ENCODE measurements at regions not wholly inside any gene's neighbourhood (a gene's known extent, or its start where the extent isn't known, plus 50 kb on each side); places are given as distances from the start of the nearest gene placed in this dataset.
A peak's percentile ranks its signal among the peaks of the same experiment; 100 is the strongest.

DNA sequence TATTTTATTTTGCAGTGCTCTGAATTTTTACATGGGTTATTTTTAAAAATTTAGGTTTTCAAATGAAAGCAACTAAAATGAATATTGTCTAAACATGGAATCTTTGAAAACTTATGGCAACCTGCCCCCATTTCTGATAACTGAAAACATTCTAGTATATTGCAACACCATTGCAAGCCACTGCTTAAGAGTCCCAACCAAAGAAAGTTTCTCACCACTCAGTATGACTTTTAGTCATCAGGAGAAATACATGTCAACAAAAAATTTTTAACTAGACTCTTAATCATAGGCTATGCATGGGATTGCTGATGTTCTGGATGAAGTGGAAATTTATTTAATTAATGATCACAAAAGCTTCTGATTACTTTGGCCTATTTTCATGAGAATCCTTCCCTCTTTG, 112.1 kb downstream of the TNFSF18 start (continued):
- TF ChIP-seq, protein P1, sequence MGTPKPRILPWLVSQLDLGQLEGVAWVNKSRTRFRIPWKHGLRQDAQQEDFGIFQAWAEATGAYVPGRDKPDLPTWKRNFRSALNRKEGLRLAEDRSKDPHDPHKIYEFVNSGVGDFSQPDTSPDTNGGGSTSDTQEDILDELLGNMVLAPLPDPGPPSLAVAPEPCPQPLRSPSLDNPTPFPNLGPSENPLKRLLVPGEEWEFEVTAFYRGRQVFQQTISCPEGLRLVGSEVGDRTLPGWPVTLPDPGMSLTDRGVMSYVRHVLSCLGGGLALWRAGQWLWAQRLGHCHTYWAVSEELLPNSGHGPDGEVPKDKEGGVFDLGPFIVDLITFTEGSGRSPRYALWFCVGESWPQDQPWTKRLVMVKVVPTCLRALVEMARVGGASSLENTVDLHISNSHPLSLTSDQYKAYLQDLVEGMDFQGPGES (IDR thresholded peaks at IDR 0.05; ENCODE audit: low read depth, low read length) = no peak
- TF ChIP-seq FOXJ3 (CRISPR knock-in tag; IDR thresholded peaks at IDR 0.05) = no peak
- no peak for TF ChIP-seq GATA2 (CRISPR knock-in tag; IDR thresholded peaks at IDR 0.05)
- no peak for TF ChIP-seq GABPA (IDR thresholded peaks at IDR 0.05; ENCODE audit: low read depth)
- no peak for TF ChIP-seq JUND (IDR thresholded peaks at IDR 0.05)
- TF ChIP-seq MXI1 (IDR thresholded peaks at IDR 0.05; ENCODE audit: low read depth, low read length) = no peak

DNA sequence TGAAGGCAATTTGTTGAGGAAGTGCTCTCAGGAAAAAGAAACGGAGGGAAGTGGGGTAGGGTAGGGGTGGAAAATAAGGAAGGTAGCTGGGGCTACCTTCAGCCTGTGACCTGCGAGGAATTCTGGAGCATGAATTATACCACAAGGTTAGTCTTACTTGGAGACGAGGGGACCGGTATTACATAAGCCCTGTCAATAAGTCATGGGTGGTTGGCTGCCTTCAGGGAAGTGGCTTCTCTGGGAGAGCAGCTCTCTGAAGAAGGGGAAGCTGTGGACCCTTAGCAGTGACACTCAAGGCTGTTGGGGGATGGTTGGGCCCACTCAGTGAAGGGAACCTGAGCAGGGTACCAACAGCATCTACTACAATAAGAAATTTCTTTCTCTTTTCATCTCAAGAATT, 111.3 kb downstream of the TNFSF18 start:
- Histone ChIP-seq H4K20me1 (ENCODE audit: insufficient read depth) (no peaks in the 10 kb centered on the region), H3F3A (replicated peaks; ENCODE audit: insufficient read depth) (peaks cover 12% of the 10 kb centered on the region), H3K79me2 (ENCODE audit: insufficient read depth) (no peaks in the 10 kb centered on the region), H3K9me2 (no peaks in the 10 kb centered on the region), H3K36me3 (replicated peaks in 1 of 2; ENCODE audit: control insufficient read depth in 1 of 2, insufficient read depth in 2 of 2, low read length in 1 of 2) (no peaks in the 10 kb centered on the region), H3K9me3 (no peaks in the 10 kb centered on the region), H3K4me2 (no peak overlapping the region), H2AFZ (ENCODE audit: low read depth) (no peak overlapping the region), H3K4me1 (ENCODE audit: control insufficient read depth in 1 of 2, insufficient read depth in 2 of 2, low read depth in 1 of 2, low read length in 1 of 2) (peaks cover 15 to 17% of the 10 kb centered on the region in 2 experiments; a peak in 3 of 4 replicates), H3K27ac (ENCODE audit: low read depth in 2 of 2, low read length in 1 of 2) (peak overlapping the region in 1 of 2 experiments; percentile 83; a peak in 2 of 4 replicates), H3K27me3 (ENCODE audit: insufficient read depth) (no peaks in the 10 kb centered on the region), H3K9ac (no peak overlapping the region), H3K4me3 (ENCODE audit: low read depth in 2 of 2, low read length in 1 of 2) (no peak overlapping the region)
- ChIA-PET CTCF (interaction anchor here (0.6 kb wide), 1 partner anchor 9 kb away, joined by 3 read pairs; no protein-coding TSS in a partner anchor), POLR2A (no interaction called here)
- DNase-seq = no peak
- no peak for TF ChIP-seq EZH2phosphoT487 (IDR thresholded peaks at IDR 0.05; ENCODE audit: borderline replicate concordance, low read depth)
- no peak for TF ChIP-seq EP300 (IDR thresholded peaks at IDR 0.05; ENCODE audit: borderline replicate concordance in 1 of 2, low read depth in 1 of 2, low read length in 1 of 2)
- TF ChIP-seq, protein P2, sequence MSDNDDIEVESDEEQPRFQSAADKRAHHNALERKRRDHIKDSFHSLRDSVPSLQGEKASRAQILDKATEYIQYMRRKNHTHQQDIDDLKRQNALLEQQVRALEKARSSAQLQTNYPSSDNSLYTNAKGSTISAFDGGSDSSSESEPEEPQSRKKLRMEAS (IDR thresholded peaks at IDR 0.05; ENCODE audit: low read depth) = no peak
- TF ChIP-seq RCOR1 (IDR thresholded peaks at IDR 0.05; ENCODE audit: low read length) = no peak
- TF ChIP-seq TEAD4 (IDR thresholded peaks at IDR 0.05; ENCODE audit: borderline replicate concordance, insufficient read depth) = no peak
- TF ChIP-seq, protein P1 (IDR thresholded peaks at IDR 0.05; ENCODE audit: low read depth, low read length) = no peak
- no peak for TF ChIP-seq FOXM1 (IDR thresholded peaks at IDR 0.05; ENCODE audit: low read depth)
- no peak for TF ChIP-seq MXI1 (IDR thresholded peaks at IDR 0.05; ENCODE audit: low read depth, low read length)
- TF ChIP-seq CHD2 (IDR thresholded peaks at IDR 0.05; ENCODE audit: low read length, partially characterized antibody) = no peak
- TF ChIP-seq TAF1 (IDR thresholded peaks at IDR 0.05; ENCODE audit: borderline replicate concordance, low read depth, low read length) = no peak
- no peak for TF ChIP-seq YY1 (IDR thresholded peaks at IDR 0.05; ENCODE audit: low read depth)
- TF ChIP-seq, protein P3, sequence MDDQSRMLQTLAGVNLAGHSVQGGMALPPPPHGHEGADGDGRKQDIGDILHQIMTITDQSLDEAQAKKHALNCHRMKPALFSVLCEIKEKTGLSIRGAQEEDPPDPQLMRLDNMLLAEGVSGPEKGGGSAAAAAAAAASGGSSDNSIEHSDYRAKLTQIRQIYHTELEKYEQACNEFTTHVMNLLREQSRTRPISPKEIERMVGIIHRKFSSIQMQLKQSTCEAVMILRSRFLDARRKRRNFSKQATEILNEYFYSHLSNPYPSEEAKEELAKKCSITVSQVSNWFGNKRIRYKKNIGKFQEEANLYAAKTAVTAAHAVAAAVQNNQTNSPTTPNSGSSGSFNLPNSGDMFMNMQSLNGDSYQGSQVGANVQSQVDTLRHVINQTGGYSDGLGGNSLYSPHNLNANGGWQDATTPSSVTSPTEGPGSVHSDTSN (IDR thresholded peaks at IDR 0.05) = no peak
- no peak for TF ChIP-seq NFIC (IDR thresholded peaks at IDR 0.05; ENCODE audit: borderline replicate concordance)
- no peak for TF ChIP-seq GABPA (IDR thresholded peaks at IDR 0.05; ENCODE audit: low read depth)
- TF ChIP-seq, protein P4, sequence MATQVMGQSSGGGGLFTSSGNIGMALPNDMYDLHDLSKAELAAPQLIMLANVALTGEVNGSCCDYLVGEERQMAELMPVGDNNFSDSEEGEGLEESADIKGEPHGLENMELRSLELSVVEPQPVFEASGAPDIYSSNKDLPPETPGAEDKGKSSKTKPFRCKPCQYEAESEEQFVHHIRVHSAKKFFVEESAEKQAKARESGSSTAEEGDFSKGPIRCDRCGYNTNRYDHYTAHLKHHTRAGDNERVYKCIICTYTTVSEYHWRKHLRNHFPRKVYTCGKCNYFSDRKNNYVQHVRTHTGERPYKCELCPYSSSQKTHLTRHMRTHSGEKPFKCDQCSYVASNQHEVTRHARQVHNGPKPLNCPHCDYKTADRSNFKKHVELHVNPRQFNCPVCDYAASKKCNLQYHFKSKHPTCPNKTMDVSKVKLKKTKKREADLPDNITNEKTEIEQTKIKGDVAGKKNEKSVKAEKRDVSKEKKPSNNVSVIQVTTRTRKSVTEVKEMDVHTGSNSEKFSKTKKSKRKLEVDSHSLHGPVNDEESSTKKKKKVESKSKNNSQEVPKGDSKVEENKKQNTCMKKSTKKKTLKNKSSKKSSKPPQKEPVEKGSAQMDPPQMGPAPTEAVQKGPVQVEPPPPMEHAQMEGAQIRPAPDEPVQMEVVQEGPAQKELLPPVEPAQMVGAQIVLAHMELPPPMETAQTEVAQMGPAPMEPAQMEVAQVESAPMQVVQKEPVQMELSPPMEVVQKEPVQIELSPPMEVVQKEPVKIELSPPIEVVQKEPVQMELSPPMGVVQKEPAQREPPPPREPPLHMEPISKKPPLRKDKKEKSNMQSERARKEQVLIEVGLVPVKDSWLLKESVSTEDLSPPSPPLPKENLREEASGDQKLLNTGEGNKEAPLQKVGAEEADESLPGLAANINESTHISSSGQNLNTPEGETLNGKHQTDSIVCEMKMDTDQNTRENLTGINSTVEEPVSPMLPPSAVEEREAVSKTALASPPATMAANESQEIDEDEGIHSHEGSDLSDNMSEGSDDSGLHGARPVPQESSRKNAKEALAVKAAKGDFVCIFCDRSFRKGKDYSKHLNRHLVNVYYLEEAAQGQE (IDR thresholded peaks at IDR 0.05; ENCODE audit: low read depth, low read length) = no peak
- TF ChIP-seq JUND (IDR thresholded peaks at IDR 0.05) = no peak
- no peak for TF ChIP-seq TCF12 (IDR thresholded peaks at IDR 0.05)
- no peak for TF ChIP-seq FOSL2 (IDR thresholded peaks at IDR 0.05; ENCODE audit: borderline replicate concordance, low read depth)
- 100% methylated on average over 4 of the region's 4 CpGs for WGBS (ENCODE audit: low lambda C conversion rate)

Data from SK-N-SH (cell line).